GM18909 (cell line): ENCODE measurements at regions not wholly inside any gene's neighbourhood (a gene's known extent, or its start where the extent isn't known, plus 50 kb on each side); places are given as distances from the start of the nearest gene placed in this dataset.

Source experiments
- ATAC-seq: cut with Tn5 transposase; IDR thresholded peaks from one replicate; pipeline ENCODE4 v1.9.1; 2021; ENCODE audit warnings: mild to moderate bottlenecking; ENCODE audit not compliant: unreplicated experiment, poor library complexity

GRCh38 chr18:33873112-33873511, 295.1 kb downstream of the ASXL3 start:
- ATAC-seq: no peak

GRCh38 chr18:33871363-33872025, 293.5 kb downstream of the ASXL3 start:
- no peak for ATAC-seq

GRCh38 chr18:33870059-33870458, 292.0 kb downstream of the ASXL3 start:
- ATAC-seq: no peak

- no peak for ATAC-seq
Observed at GRCh38 chr18:33866386-33866785, 288.4 kb downstream of the ASXL3 start.

- ATAC-seq: no peak
Observed at GRCh38 chr18:33863912-33864311, 285.9 kb downstream of the ASXL3 start.

GRCh38 chr18:33854827-33855139, 276.8 kb downstream of the ASXL3 start:
- no peak for ATAC-seq

GRCh38 chr18:33854086-33854826, 276.2 kb downstream of the ASXL3 start:
- ATAC-seq: no peak

GRCh38 chr18:33853187-33853586, 275.2 kb downstream of the ASXL3 start:
- ATAC-seq: no peak

- ATAC-seq: no peak
Observed at GRCh38 chr18:33851546-33852078, 273.6 kb downstream of the ASXL3 start.

- no peak for ATAC-seq
Observed at GRCh38 chr18:33849731-33850130, 271.7 kb downstream of the ASXL3 start.

- no peak for ATAC-seq
Observed at GRCh38 chr18:33844232-33844631, 266.2 kb downstream of the ASXL3 start.

- ATAC-seq: no peak
Observed at GRCh38 chr18:33841221-33841967, 263.4 kb downstream of the ASXL3 start.

- ATAC-seq: no peak
Observed at GRCh38 chr18:33840212-33840593, 262.2 kb downstream of the ASXL3 start.

- peak; percentile 75 for ATAC-seq
Observed at GRCh38 chr18:33839452-33840211, 261.6 kb downstream of the ASXL3 start.

- no peak for ATAC-seq
Observed at GRCh38 chr18:33838054-33838453, 260.0 kb downstream of the ASXL3 start.

- no peak for ATAC-seq
Observed at GRCh38 chr18:33837191-33837590, 259.2 kb downstream of the ASXL3 start.

GRCh38 chr18:33836564-33836963, 258.5 kb downstream of the ASXL3 start:
- no peak for ATAC-seq

- ATAC-seq: no peak
Observed at GRCh38 chr18:33835419-33835818, 257.4 kb downstream of the ASXL3 start.

GRCh38 chr18:33833842-33834241, 255.8 kb downstream of the ASXL3 start:
- ATAC-seq: no peak

- no peak for ATAC-seq
Observed at GRCh38 chr18:33831424-33831823, 253.4 kb downstream of the ASXL3 start.
